NCI-H345 treated with DMSO at 0.1 percent for 48 hours (cell line): ENCODE measurements at regions not wholly inside any gene's neighbourhood (a gene's known extent, or its start where the extent isn't known, plus 50 kb on each side); places are given as distances from the start of the nearest gene placed in this dataset.

Source experiments
- DNase-seq: peaks from one replicate; lab custom pipeline; 2025; ENCODE audit not compliant: unreplicated experiment; lab: John Stamatoyannopoulos, UW

GRCh38 chr14:38138473-38139138 is 69.1 kb upstream of the SSTR1 start:
- DNase-seq: no peak

- no peak for DNase-seq
Measured at GRCh38 chr14:38139926-38140325, 67.8 kb upstream of the SSTR1 start.

GRCh38 chr14:38143170-38143569 is 64.5 kb upstream of the SSTR1 start:
- DNase-seq: no peak

- DNase-seq: no peak
Measured at GRCh38 chr14:38143659-38144505, 63.8 kb upstream of the SSTR1 start.

- DNase-seq: no peak
Measured at GRCh38 chr14:38145142-38145541, 62.6 kb upstream of the SSTR1 start.

GRCh38 chr14:38150075-38150474 is 57.6 kb upstream of the SSTR1 start:
- no peak for DNase-seq
